ENCODE measurements at regions not wholly inside any gene's neighbourhood (a gene's known extent, or its start where the extent isn't known, plus 50 kb on each side); places are given as distances from the start of the nearest gene placed in this dataset.

GRCh38 chr11:45751430-45751829 lies 53.5 kb upstream of the SLC35C1 start:
- H4K20me1 ChIP-seq (replicated peaks; ENCODE audit: control insufficient read depth, extremely low read depth, insufficient read depth, low read length), result no peaks in the 10 kb centered on the region
- CTCF ChIA-PET, result interaction anchor here (2.2 kb wide), 1 partner anchor 20 kb away, joined by 6 read pairs; no protein-coding TSS in a partner anchor
- no peaks in the 10 kb centered on the region for H3K79me2 ChIP-seq (ENCODE audit: control insufficient read depth, insufficient read depth, low read length)
- H3K4me2 ChIP-seq (ENCODE audit: insufficient read depth, low read length), result no peak overlapping the region
- DNase-seq (ENCODE audit: low read depth, low spot score) (no peak), FAIRE-seq (no peak)
- H3K9me3 ChIP-seq (replicated peaks; ENCODE audit: control insufficient read depth, insufficient read depth, low read length), result no peaks in the 10 kb centered on the region
- peaks cover 6 to 14% of the 10 kb centered on the region in 2 experiments for H3K27me3 ChIP-seq (ENCODE audit: control insufficient read depth in 2 of 2, insufficient read depth in 2 of 2, low read length in 2 of 2)
- no peak overlapping the region for H3K4me3 ChIP-seq (replicated peaks in 1 of 3; ENCODE audit: insufficient read depth in 1 of 3, low read depth in 1 of 3, low read length in 3 of 3)
- dilution Hi-C loops (cut with MboI; ENCODE audit: extremely low pct_ligation_motif_present, low sequenced_read_pairs), result no loop called here
- H3K9me1 ChIP-seq (replicated peaks; ENCODE audit: control insufficient read depth, extremely low read depth, insufficient read depth, low read length), result no peaks in the 10 kb centered on the region
- BruUV-seq (replicated peaks), result no TSS peak
- no peak overlapping the region for H3K27ac ChIP-seq (ENCODE audit: insufficient read depth, low read depth, low read length)
- H3K9ac ChIP-seq (replicated peaks; ENCODE audit: extremely low read depth, insufficient read depth, low read length), result no peak overlapping the region
- H2AFZ ChIP-seq (ENCODE audit: low read depth, low read length), result no peak overlapping the region
- H3K36me3 ChIP-seq (ENCODE audit: control insufficient read depth in 2 of 2, extremely low read depth in 1 of 2, insufficient read depth in 2 of 2, low read length in 2 of 2), result no peaks in the 10 kb centered on the region
- intact Hi-C loops (cut with micrococcal nuclease), result no loop called here
- POLR2A ChIA-PET, result no interaction called here
- TF ChIP-seq MAX (IDR thresholded peaks at IDR 0.05; ENCODE audit: insufficient read depth, insufficient read length) (no peak), CTCF (IDR thresholded peaks at IDR 0.05; ENCODE audit: extremely low read depth in 1 of 2, insufficient read depth in 1 of 2, low read depth in 1 of 2, low read length in 2 of 2) (no peak), EZH2 (IDR thresholded peaks at IDR 0.05; ENCODE audit: borderline replicate concordance, low read depth, low read length, severe bottlenecking) (no peak), JUN (IDR thresholded peaks at IDR 0.05; ENCODE audit: borderline replicate concordance, insufficient read depth, insufficient read length, low read depth) (no peak), FOS (IDR thresholded peaks at IDR 0.05; ENCODE audit: borderline replicate concordance, insufficient read depth, low read length) (no peak), MYC (IDR thresholded peaks at IDR 0.05; ENCODE audit: low read depth, low read length) (no peak), POLR2AphosphoS5 (IDR thresholded peaks at IDR 0.05; ENCODE audit: insufficient read depth, low read depth, low read length) (no peak), GATA2 (IDR thresholded peaks at IDR 0.05; ENCODE audit: insufficient read depth, insufficient read length, low read depth, low read length) (no peak), POLR2A (IDR thresholded peaks at IDR 0.05; ENCODE audit: low read depth, low read length) (no peak)
- peaks cover 2% of the 10 kb centered on the region for H3K4me1 ChIP-seq (ENCODE audit: control insufficient read depth, extremely low read depth, insufficient read depth, low read length)

Data from endothelial cell of umbilical vein (primary cell).